NCI-H146 treated with DMSO at 0.1 percent for 48 hours (cell line): ENCODE measurements at regions not wholly inside any gene's neighbourhood (a gene's known extent, or its start where the extent isn't known, plus 50 kb on each side); places are given as distances from the start of the nearest gene placed in this dataset.

Experiments
- DNase-seq: peaks from one replicate; lab custom pipeline; 2025; ENCODE audit not compliant: unreplicated experiment; lab: John Stamatoyannopoulos, UW

DNA sequence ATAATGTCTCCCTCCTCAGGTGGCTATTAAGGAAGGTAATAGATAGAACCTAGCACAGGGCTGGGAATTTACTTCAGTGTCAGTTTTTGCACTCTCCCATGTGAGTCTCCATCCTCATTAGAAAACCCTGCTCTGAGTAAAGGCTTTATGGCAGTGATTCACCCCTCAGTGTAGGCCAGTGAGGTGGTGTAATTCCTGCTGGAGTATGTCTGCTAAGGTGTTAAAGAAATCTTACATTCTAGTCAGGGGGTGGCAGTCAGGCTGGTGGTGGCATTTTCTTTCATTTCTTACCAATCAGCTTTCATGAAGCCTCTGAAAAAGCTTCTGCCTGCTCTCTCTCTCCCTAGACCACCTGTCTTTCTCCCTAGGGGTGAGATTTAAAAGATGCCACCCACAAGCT lies 138.8 kb upstream of the CCL2 start:
- no peak for DNase-seq

DNA sequence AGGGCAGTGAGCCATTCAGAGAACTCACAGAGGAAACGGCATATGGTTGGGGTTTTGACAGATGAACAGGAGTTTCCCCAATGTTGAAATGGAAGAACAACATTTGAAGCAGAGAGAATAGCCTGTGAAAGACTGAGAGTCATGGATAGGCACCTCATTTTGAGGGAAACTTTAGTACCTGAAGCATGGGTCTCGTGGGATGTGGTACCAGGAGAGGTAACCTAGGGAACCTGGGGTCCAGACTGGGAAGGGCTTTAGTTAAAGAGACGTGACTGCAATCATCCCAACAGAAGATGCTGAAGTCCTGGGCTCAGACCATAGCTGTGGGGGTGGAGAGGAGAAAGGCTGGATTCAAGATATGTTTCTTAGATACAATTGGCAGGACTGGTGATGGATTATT lies 137.8 kb upstream of the CCL2 start:
- DNase-seq: no peak

DNA sequence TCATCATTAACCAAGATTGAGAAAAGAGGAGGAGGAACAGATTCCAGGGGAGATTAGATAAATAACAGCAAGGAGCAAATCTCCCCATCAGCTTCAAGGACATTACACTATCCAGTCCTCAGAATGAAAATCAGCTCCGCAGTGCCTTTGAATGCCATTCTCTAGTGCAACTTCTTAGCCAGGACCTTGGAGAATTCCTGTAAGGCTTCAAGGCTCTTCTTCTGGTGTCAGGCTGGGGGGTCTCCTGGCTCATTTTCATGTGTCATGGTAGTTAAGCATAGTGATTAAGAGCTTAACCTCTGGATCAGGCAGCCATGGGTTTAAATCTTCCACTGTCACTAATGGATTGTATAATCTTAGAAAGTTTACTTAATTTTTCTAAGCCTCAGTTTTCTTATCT lies 137.3 kb upstream of the CCL2 start:
- no peak for DNase-seq

DNA sequence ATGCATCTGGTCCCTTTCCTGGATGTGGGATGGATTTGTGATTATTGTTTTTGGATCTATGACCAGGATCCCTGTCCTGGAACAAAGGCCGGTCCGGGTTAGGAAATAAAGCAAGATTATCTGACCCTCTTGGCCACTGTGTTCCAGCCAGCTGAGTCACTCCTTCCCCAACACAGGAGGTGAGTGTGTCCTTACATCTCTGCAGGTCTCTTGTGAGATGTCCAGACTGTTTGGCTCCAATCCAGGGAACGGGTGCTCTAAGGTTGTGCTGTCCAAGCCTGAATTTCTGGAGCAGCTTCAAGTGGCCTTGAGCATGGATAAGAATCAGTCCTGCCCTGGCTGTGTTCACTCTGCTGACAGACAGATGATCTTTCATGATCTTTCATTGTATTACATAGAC lies 136.5 kb upstream of the CCL2 start:
- DNase-seq: no peak

DNA sequence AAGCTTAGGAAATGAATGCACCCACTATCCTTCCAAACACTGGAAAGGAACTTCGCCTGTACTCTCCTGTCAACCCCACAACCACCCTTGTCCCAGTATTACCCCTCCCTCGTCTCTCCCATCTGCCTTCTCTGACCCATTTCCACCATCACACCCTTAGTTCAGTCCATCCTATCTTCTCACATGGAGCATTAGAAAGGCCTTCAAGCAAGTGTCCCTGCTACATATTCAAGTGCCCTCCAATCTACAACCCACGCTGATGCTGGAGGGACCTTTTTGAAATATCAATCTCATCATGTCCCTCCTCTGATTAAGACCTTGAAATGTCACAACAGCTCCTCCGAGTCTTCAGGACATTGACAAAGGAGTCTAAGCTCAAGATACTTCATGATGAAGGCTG lies 133.8 kb upstream of the CCL2 start:
- DNase-seq: no peak

DNA sequence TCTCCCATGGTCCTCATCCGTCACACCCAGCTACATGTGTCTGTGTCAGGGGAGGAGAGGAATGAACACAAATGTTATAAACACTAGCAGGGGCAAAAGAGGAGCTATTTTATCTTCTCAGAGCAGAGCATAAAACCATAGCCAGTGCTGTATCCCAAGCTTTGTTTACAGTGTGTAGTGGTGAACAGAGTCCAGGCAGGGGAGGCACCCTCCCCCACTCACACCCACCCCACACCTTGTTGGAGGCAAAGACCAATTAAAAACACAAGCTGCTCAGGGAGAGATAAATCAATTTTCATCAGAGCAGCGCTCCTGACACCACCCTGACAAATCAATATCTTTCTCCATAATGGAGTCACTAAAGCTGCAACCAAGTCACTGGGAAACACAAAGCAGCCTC lies 132.6 kb upstream of the CCL2 start:
- DNase-seq: no peak

DNA sequence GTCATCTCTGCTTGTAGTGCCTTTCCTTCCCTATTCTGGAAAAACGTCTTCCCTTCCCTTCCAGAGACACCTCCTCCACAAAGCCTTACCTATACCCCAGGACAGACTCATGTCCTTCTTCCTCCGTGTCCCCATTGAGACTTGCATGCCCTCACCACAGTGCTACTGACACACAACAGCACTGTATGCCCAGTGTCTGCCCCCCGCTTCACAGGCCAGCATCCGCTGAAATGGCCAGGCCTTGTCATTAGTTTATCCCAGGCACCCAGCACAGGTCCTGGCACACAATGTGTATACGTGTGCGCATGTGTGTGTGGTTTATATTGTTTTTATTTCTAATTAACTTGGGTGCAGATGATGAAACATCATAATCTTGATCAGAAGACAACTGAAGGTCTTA lies 130.1 kb upstream of the CCL2 start:
- no peak for DNase-seq

DNA sequence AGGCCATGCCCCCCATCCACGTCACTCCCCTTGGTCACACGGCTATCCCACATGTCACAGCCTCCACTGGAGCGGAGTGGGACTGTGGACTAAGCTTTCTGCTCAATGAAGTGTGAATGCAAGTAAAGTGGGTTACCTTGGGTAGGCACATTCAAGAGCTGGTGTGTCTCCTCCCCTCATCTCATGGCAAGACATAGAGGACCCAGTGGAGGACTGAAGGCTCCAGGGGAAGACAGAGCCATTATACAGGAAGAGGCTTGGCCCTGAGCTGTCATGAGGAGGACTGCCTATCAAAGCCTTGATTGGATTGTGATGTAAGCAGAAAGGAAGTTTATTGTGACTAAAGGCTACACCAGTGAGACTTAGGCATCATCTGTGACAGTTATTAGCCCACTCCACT lies 129.2 kb upstream of the CCL2 start:
- DNase-seq: no peak

DNA sequence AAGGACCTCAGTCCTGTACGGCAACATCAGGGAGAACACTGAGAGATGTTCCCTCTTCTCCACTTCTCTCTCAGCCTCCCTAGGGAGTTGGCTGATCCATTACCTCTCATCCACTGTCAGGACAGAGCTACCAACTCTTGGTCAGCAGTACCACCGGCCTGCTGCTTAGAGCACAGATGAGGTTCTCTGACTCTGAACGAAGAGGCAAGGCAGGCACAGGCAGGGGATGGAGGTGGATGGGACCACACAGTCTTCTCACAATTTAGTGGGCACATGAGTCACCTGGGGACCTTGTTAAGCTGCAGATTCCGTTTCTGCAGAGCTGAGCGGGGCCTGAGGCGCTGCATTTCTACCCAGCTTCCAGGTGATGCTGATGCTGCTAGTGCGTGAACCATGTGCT lies 128.6 kb upstream of the CCL2 start:
- DNase-seq: no peak

DNA sequence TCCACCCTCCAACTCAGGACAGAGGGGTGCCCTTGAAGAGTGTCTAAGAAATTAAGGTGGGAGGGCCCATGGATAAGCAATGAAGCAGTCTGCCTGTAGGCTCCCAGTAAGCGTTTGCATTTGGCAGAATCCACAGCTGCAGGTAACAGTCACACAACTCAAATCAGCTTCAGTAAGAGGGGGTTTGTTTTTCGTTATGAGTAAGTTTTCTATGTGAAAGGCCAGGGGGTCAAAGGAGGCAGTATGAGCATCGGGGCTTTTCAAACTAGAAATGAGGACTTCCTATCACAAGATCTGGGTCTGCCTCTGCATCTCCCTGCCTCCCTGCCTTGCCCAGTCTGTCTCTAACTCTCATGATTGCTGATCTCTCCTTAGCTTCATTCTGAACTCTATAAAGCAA lies 128.1 kb upstream of the CCL2 start:
- no peak for DNase-seq

DNA sequence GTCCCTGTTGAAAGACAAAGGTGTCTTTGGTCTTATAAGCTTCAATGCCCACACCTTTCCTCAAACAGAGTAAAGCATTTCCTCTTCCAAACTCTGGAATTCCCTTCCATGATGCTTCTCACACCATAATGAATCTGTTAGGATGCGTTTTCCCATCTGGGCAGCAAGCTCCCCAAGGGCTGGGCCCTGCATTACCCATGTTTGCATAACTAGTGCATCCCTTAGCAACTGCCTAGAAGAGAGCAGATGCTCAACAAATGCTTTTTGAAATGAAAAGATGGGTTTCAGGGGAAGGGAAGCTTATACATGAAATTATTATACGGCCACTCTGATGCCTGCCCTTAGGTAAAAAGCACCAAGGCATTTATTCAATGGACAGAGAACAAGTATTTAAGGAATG lies 124.5 kb upstream of the CCL2 start:
- DNase-seq: no peak

DNA sequence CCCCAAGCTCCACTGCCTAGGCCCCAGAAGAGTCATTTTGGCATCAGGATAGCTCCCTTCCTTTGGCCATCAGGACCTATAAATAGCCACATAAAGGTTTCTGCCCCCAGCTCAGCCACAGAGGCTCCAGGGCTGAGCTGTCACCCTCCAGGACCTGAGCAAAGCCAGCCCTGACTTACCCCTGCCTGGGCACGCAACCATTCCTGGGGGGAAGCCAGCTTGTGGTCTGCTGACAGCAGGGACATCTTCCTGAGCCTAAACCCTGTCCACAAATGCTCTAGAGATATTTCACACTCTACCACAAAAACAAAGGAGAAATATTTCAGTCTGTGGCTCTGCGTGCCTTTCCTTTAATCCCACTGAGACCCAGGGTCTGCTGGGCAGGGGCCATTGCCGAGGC lies 123.7 kb upstream of the CCL2 start:
- no peak for DNase-seq

DNA sequence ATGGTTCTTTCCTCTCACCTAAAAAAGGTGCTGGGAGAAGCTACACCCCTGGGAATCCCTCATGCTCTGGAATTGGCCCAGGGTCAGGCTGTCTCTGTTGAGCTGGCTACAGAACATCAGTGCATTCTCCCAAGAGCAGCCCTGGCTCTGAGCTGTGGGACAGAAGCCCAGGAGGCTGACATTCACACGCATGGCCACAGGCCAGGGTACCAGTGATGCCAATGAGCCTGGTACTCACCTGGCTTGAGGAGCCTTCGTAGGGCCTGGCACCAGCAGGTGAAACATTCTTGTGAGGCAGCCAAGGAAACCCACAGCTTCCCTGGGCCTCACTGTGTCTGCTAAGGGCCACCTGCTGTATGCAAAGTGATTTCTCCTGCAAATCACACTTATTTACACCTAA lies 121.7 kb upstream of the CCL2 start:
- DNase-seq: no peak

DNA sequence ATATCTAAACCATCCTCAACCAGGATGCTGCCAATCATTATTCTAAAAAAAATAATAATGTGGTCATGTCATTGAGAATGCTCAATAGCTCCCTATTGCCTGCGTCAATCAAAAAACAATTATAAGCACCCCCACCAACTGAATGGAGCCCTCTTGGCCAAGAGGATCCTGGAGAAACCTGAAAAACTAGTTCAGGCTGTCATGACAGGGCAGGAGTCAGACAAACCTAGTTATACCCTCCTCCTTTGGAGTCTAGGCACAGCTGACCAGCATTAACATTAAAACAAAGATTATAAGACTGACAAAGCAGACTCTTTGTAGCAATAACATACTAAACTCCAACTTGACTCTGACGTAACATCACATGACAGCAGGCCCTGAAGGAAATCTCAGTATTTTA lies 119.2 kb upstream of the CCL2 start:
- DNase-seq: no peak

DNA sequence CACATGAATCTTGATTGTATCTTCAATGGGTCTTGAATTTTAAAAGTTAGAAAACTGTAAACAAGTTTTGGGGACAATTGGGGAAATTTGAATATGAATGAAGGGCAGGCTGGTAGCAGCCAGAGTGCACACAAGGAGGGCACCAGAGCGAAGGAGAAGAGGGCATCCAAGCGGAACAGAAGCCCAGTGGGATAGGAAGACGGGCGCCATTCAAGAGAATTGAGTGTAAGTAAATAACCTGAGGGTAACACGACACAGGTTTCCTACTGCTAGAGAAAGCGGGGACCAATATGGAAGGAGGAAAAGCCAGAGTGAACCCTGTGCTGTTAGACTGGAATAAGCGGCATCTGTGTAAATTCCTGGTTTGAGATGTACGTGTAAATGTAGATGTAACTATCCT lies 115.1 kb upstream of the CCL2 start:
- no peak for DNase-seq

DNA sequence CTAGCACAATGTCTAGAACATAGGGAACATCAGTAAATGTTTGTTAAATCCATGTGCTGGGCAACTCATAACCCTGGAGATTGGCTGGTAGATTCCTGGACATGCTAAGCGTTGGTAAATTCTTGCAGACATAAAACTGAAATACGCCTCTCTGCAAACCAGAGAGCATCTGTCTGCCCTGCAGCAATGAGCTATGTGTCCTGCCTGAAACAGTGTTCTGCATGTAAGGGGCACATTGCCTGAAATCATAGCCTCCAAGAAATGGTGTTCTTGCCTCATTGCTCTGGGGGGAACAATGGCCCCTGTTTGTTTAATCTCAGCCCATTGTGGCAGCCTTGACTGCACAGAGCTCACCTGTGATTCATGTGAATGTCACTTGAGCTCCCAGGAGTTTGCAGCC lies 113.5 kb upstream of the CCL2 start:
- DNase-seq: no peak

DNA sequence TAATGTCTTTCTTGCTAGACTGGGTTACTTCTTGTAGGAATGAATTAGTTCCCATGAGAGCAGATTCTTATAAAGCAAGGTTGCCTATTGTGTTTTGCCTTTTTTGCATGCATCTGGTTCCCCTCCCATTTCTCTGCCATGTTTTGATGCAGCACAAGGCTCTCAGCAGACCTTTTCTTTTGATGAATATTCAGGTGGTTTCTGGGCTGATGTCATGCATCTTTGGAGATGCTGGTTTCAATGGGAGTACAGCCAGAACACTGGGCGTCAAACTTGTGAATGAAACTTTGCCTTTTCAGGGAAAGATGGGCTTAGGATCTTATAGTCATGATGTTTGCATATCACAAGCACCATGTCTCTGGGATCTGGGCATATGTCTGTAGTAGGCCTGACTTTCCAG lies 111.7 kb upstream of the CCL2 start:
- DNase-seq: no peak

DNA sequence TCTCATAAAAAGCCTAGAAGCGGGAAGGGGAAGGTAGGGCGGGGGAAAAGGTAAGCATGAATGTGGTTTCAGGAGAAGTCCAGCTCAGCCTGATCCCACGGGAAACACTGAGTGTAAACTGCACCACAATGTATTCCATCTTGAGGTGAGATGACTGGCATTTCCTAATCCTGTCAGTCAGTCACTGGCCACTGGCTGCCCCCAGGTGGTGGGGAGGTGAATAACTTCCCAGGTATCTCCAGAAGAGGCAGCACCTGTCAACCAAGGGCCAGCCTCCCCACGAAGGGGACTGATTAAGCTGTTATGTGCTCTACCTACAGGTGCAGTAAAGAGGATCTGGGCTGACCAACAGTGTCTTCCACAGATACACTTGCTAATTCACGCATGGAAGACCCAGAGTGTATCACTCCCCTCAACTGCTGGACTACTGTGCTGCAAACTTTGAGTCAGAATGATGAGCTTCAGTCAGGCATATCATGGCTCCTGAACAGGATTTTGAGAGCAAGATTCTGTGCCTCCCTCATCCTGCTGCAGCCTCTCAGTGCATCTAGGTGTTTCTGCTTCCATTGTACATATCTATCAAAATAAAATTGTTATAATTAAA lies 108.5 kb upstream of the CCL2 start:
- DNase-seq: no peak

DNA sequence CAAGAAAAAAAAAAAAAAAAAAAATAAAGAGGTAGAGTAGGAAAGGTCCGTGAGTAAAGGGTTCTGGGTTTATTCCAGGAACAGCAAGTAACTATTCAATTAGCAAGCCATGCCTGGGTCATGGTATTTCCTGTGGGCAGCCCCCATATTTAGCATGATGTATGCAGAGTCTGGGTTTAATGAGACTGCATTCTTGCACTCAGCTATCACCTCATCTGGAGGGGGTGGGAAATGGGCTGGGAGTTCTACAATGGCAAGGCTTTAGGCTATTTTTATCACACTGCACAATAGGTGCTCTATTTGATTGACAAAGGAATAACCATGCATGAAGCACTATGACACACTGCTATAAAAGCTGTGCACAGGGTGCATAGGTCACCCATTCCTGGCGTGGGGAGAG lies 104.0 kb upstream of the CCL2 start:
- no peak for DNase-seq

DNA sequence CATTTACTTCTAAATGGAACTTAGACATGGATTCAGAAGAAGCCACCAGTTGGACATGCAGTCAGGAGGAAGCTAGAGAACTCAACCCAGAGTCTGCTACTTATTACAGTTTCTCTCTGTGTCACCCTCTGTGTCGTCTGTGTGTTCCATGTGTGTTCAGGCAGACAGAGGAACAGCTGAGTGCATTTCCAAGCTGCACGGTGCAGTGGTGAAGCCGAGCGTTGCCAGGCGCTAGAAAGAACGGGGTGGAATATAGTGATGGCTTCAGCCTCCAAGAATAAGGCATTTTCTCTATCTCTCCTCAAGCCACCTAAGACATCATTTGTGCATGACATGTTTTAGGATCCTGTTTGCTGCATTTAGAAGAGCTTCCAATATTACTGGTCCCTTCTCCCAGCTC lies 101.1 kb upstream of the CCL2 start:
- no peak for DNase-seq

DNA sequence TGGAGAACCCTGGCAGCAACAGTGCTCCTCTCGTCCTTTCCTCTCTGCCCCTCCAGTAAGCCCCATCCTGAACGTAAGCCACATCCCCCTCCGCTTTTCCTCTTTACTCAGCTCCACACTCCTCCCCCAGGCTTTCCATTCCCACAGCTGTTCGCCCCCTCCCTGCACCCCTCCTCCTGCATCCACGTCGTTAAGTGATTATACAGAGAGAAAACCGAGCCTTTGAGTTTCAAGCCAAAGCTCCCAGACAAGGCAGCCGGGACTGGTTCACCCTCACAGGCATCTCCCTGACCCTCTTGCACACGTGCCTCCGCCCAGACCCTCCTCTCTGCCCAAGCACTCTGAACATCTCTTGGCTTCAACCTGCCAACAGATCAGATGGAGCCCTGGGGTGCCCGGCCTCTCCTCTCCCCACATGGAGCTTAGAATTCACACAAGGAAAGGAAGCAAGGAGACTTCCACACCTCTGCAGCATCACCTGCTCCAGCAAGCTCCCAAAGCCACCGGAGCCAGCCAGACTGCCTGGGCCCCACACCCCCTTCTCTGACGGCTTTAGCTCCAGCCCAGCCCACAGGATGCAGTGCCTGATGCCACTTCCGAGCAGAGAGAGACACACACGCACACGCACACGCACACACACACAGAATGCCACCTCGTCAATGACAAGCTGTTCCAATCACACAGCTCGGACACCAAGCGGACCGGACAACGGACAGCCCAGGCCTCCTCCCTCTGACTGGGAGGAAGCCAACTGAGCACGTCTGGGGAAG lies 99.9 kb upstream of the CCL2 start:
- no peak for DNase-seq

DNA sequence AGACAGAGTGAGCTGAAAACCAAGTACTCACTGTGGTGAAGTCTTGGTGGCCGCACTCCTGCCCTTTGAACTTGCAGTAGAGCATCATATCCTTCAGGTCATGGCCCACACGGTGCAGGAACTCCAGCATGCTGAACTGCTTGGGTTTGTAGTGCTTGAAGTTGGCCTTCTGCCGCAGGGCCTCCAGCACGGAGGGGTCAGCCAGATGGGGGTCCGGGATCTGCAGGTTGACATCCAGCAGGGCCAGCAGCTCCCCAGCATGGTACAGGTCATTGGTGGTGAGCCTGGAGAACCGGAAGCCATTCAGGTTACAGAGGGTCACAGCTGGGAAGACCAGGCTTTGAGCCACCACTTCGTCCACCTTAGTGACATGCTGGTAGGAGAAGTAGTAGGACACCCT lies 99.1 kb upstream of the CCL2 start:
- no peak for DNase-seq

DNA sequence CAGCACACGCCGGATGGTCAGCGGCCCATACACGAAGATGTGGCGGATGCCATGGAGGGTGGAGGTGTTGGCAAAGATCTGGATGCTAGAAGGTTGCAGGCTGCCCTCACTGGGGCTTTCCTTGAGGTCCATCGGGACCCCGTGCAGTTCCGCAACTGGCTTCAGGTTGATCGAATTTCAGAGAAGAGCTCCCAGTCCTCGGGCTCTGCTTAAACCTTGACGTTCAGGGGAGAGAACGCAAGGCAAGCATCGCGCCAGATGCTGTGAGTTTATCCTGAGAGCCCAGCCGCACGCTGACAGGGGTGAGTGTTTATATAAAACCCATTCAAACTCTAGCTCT lies 98.7 kb upstream of the CCL2 start:
- DNase-seq: no peak
